Spleen (tissue), 11 donors: ENCODE measurements at regions not wholly inside any gene's neighbourhood (a gene's known extent, or its start where the extent isn't known, plus 50 kb on each side); places are given as distances from the start of the nearest gene placed in this dataset.
A peak's percentile ranks its signal among the peaks of the same experiment; 100 is the strongest.

Experiments
- DNase-seq: peaks from one replicate; pipeline ENCODE4 v3.0.0-alpha.2; 2020
- H3K27ac ChIP-seq, 8 donors: fragments of 200-600 bp; sonication (generic) in 7 of 8; 1 replicate in 4 of 8; 2 replicates in 4 of 8; pipeline versions ENCODE4 v1.5.0 to v1.8.0; 2016 to 2021; ENCODE audit warnings: inconsistent platforms in 4 of 8, mild to moderate bottlenecking in 4 of 8, moderate library complexity in 1 of 8
- H3K27me3 ChIP-seq, 7 donors: fragments of 200-600 bp; sonication (generic) in 6 of 7; replicated peaks in 1 of 7; 1 replicate in 4 of 7; 2 replicates in 3 of 7; pipeline versions ENCODE4 v1.5.0 to v1.8.0; 2016 to 2021; ENCODE audit warnings: inconsistent platforms in 3 of 7, mild to moderate bottlenecking in 1 of 7
- H3K36me3 ChIP-seq, 6 donors: fragments of 200-600 bp; sonication (generic) in 5 of 6; 1 replicate in 4 of 6; 2 replicates in 2 of 6; pipeline versions ENCODE4 v1.5.0 to v1.8.0; 2016 to 2021; ENCODE audit warnings: inconsistent platforms in 2 of 6
- H3K4me1 ChIP-seq, 6 donors: fragments of 200-600 bp; sonication (generic) in 5 of 6; 1 replicate in 3 of 6; 2 replicates in 3 of 6; pipeline versions ENCODE4 v1.5.0 to v1.8.0; 2016 to 2021; ENCODE audit warnings: inconsistent platforms in 3 of 6
- H3K4me3 ChIP-seq, 8 donors: fragments of 200-600 bp; sonication (generic) in 7 of 8; 1 replicate in 4 of 8; 2 replicates in 4 of 8; pipeline versions ENCODE4 v1.5.0 to v1.8.0; 2016 to 2021; ENCODE audit warnings: inconsistent platforms in 4 of 8, mild to moderate bottlenecking in 4 of 8, moderate library complexity in 2 of 8
- H3K9me3 ChIP-seq, 8 donors: fragments of 200-600 bp; sonication (generic) in 7 of 8; 1 replicate in 4 of 8; 2 replicates in 4 of 8; pipeline versions ENCODE4 v1.5.0 to v1.8.0; 2016 to 2021; ENCODE audit warnings: inconsistent platforms in 4 of 8
- POLR2A ChIP-seq, 3 donors: fragments of 450-650 bp; IDR thresholded peaks; one replicate each; pipeline ENCODE4 v1.5.1; 2017; ENCODE audit warnings: antibody characterized with exemption in 3 of 3, mild to moderate bottlenecking in 1 of 3
- POLR2AphosphoS5 ChIP-seq, 3 donors: sonication (generic); formaldehyde crosslinking; IDR thresholded peaks; one replicate each; pipeline ENCODE4 v1.5.1; 2017; ENCODE audit warnings: antibody characterized with exemption in 3 of 3
- WGBS, 5 donors: extraction: QIAGEN DNeasy Blood & Tissue Kit in 3 of 5; methylation state at CpG; one replicate each; pipeline versions ENCODE4 v1.1.5 to v1.1.7; 2013 to 2018; 5-methylcytosine and 5-hydroxymethylcytosine counted together
- intact Hi-C: fragments of 100-400 bp; cut with DNase I; formaldehyde crosslinking; loops from one replicate; pipeline ENCODE4 v1.15.0; 2023; ENCODE audit warnings: low total_unique reads
- TF ChIP-seq, protein P1 (sequence below), 11 experiments: fragments of 200-600 bp in 7 of 11; fragments of 450-650 bp in 4 of 11; sonication (generic) in 4 of 11; IDR thresholded peaks in 8 of 11; conservative IDR thresholded peaks in 3 of 11; 1 replicate in 7 of 11; 2 replicates in 4 of 11; pipeline versions ENCODE4 v1.4.0 to v1.8.0; 2016 to 2021; ENCODE audit warnings: antibody characterized with exemption in 11 of 11, inconsistent platforms in 4 of 11, mild to moderate bottlenecking in 1 of 11
- donor health status: healthy with polysubstance abuse.
- donor health status: DM: no; HTN: no; CAD: no; lungs with moderate emphysema.
- donor health status: DM: no; HTN: no; CAD: no.
- donor health status: Bipolar disorder and iron deficiency.
- donor health status: healthy.
- donor health status: DM: no; HTN: no; CAD: no.
- donor health status: DM: yes; HTN: yes; CAD: no.

DNA sequence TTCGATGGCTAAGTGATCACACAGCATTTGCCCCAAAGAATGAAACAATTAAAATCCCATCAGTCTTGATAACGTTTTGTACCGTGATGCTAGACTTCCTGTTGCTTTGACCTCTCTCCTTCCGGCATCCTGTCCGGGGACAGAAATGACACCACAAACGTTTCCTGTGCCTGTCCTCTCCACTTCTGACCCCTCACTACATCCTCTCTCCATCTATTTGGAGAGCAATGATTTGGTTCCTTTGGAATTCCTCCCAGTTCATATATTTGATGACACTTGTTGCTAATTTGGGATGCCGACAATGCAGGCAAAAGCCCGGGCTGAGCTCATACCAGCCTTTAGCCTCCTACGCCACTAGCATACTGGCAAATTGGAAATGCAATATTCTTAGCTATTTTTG is 151.2 kb upstream of the CCDC68 start:
- no peak for DNase-seq
- WGBS, 5 donors = 31 to 50% (median 36%) methylated on average over 9 of the region's 9 CpGs
- H3K4me1 ChIP-seq = peaks cover 0 to 14% (median 0%) of the 10 kb centered on the region in 6 donors
- H3K27me3 ChIP-seq = no peaks in the 10 kb centered on the region
- no peaks in the 10 kb centered on the region for H3K9me3 ChIP-seq
- H3K27ac ChIP-seq = peak overlapping the region in 7 of 8 donors; percentile 18 to 73 (median 62)
- no peaks in the 10 kb centered on the region for H3K36me3 ChIP-seq
- TF ChIP-seq, protein P1, sequence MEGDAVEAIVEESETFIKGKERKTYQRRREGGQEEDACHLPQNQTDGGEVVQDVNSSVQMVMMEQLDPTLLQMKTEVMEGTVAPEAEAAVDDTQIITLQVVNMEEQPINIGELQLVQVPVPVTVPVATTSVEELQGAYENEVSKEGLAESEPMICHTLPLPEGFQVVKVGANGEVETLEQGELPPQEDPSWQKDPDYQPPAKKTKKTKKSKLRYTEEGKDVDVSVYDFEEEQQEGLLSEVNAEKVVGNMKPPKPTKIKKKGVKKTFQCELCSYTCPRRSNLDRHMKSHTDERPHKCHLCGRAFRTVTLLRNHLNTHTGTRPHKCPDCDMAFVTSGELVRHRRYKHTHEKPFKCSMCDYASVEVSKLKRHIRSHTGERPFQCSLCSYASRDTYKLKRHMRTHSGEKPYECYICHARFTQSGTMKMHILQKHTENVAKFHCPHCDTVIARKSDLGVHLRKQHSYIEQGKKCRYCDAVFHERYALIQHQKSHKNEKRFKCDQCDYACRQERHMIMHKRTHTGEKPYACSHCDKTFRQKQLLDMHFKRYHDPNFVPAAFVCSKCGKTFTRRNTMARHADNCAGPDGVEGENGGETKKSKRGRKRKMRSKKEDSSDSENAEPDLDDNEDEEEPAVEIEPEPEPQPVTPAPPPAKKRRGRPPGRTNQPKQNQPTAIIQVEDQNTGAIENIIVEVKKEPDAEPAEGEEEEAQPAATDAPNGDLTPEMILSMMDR (IDR thresholded peaks at IDR 0.05 in 8 of 11, conservative IDR thresholded peaks at IDR 0.05 in 3 of 11) = no peak
- TF ChIP-seq POLR2AphosphoS5 (IDR thresholded peaks at IDR 0.05) = peak in 1 of 3 donors; percentile 86
- no peak for TF ChIP-seq POLR2A (IDR thresholded peaks at IDR 0.05)
- H3K4me3 ChIP-seq = no peak overlapping the region
- intact Hi-C loops = no loop called here

- TF ChIP-seq, protein P1 (IDR thresholded peaks at IDR 0.05 in 8 of 11, conservative IDR thresholded peaks at IDR 0.05 in 3 of 11) = no peak
- TF ChIP-seq POLR2AphosphoS5 (IDR thresholded peaks at IDR 0.05) = no peak
- no peak for TF ChIP-seq POLR2A (IDR thresholded peaks at IDR 0.05)
- intact Hi-C loops = no loop called here
Measured at GRCh38 chr18:55109818-55110414, 150.7 kb upstream of the CCDC68 start.

GRCh38 chr18:55106906-55107305 is 147.6 kb upstream of the CCDC68 start:
- no peaks in the 10 kb centered on the region for H3K27me3 ChIP-seq
- WGBS, 5 donors = 82 to 89% (median 85%) methylated on average over 3 of the region's 3 CpGs
- TF ChIP-seq, protein P1 (IDR thresholded peaks at IDR 0.05 in 8 of 11, conservative IDR thresholded peaks at IDR 0.05 in 3 of 11) = no peak
- TF ChIP-seq POLR2AphosphoS5 (IDR thresholded peaks at IDR 0.05) (no peak), POLR2A (IDR thresholded peaks at IDR 0.05) (no peak)
- DNase-seq = no peak
- no peak overlapping the region for H3K27ac ChIP-seq
- H3K4me1 ChIP-seq = peaks cover 0 to 14% (median 0%) of the 10 kb centered on the region in 6 donors
- H3K9me3 ChIP-seq = no peaks in the 10 kb centered on the region
- H3K4me3 ChIP-seq = no peak overlapping the region
- no peaks in the 10 kb centered on the region for H3K36me3 ChIP-seq
- intact Hi-C loops = no loop called here

More at GRCh38 chr18:55109818-55110414, 150.7 kb upstream of the CCDC68 start:
- Histone ChIP-seq H3K4me3 (no peak overlapping the region), H3K27me3 (no peaks in the 10 kb centered on the region), H3K36me3 (no peaks in the 10 kb centered on the region), H3K27ac (peak overlapping the region in 7 of 8 donors; percentile 9 to 73 (median 58)), H3K9me3 (no peaks in the 10 kb centered on the region), H3K4me1 (peaks cover 0 to 14% (median 0%) of the 10 kb centered on the region in 6 donors)
- 56 to 71% (median 68%) methylated on average over 2 of the region's 2 CpGs for WGBS, 5 donors
- DNase-seq = no peak

GRCh38 chr18:55106466-55106865 is 147.2 kb upstream of the CCDC68 start:
- no peak for DNase-seq
- H3K4me3 ChIP-seq = no peak overlapping the region
- peaks cover 0 to 14% (median 0%) of the 10 kb centered on the region in 6 donors for H3K4me1 ChIP-seq
- H3K9me3 ChIP-seq = no peaks in the 10 kb centered on the region
- TF ChIP-seq, protein P1 (IDR thresholded peaks at IDR 0.05 in 8 of 11, conservative IDR thresholded peaks at IDR 0.05 in 3 of 11) = no peak
- TF ChIP-seq POLR2A (IDR thresholded peaks at IDR 0.05) (no peak), POLR2AphosphoS5 (IDR thresholded peaks at IDR 0.05) (no peak)
- whole genome bisulfite sequencing, 5 donors = 63 to 93% (median 84%) methylated on average over 2 of the region's 2 CpGs
- no peaks in the 10 kb centered on the region for H3K36me3 ChIP-seq
- intact Hi-C loops = no loop called here
- no peak overlapping the region for H3K27ac ChIP-seq
- no peaks in the 10 kb centered on the region for H3K27me3 ChIP-seq
